Prostate gland (tissue), 2 donors: ENCODE measurements at regions not wholly inside any gene's neighbourhood (a gene's known extent, or its start where the extent isn't known, plus 50 kb on each side); places are given as distances from the start of the nearest gene placed in this dataset.

Source experiments
- CTCF ChIP-seq, 4 experiments: fragments of 200-600 bp in 2 of 4; fragments of 450-650 bp in 2 of 4; sonication (generic) in 2 of 4; IDR thresholded peaks; 1 replicate in 3 of 4; 2 replicates in 1 of 4; pipeline ENCODE4 v1.5.1; 2016 to 2019; ENCODE audit warnings: antibody characterized with exemption in 4 of 4, mild to moderate bottlenecking in 2 of 4, moderate library complexity in 2 of 4
- POLR2A ChIP-seq: fragments of 450-650 bp; IDR thresholded peaks from one replicate; pipeline ENCODE4 v1.6.1; 2016; ENCODE audit warnings: antibody characterized with exemption, mild to moderate bottlenecking
- POLR2AphosphoS5 ChIP-seq: sonication (generic); formaldehyde crosslinking; IDR thresholded peaks from one replicate; pipeline ENCODE4 v1.6.1; 2017; ENCODE audit warnings: antibody characterized with exemption

- TF ChIP-seq POLR2A, result no peak
- no peak for TF ChIP-seq CTCF (IDR thresholded peaks at IDR 0.05)
- TF ChIP-seq POLR2AphosphoS5, result no peak
These were observed 363.6 kb downstream of the CTTN start for GRCh38 chr11:70761908-70762337.
